Thyroid gland (tissue), 4 donors: ENCODE measurements at regions not wholly inside any gene's neighbourhood (a gene's known extent, or its start where the extent isn't known, plus 50 kb on each side); places are given as distances from the start of the nearest gene placed in this dataset.

Experiments
- CTCF ChIP-seq, 6 experiments: fragments of 200-600 bp in 3 of 6; fragments of 450-650 bp in 3 of 6; sonication (generic) in 3 of 6; IDR thresholded peaks; one replicate each; pipeline ENCODE4 v1.5.1; 2016 to 2019; ENCODE audit warnings: antibody characterized with exemption in 6 of 6, mild to moderate bottlenecking in 2 of 6, inconsistent platforms in 1 of 6, moderate library complexity in 1 of 6
- POLR2A ChIP-seq, 2 donors: fragments of 450-650 bp; IDR thresholded peaks; one replicate each; pipeline ENCODE4 v1.6.1; 2017; ENCODE audit warnings: antibody characterized with exemption in 2 of 2, mild to moderate bottlenecking in 2 of 2, moderate library complexity in 1 of 2

GRCh38 chrX:114178126-114178525, 405.8 kb upstream of the HTR2C start:
- TF ChIP-seq CTCF (IDR thresholded peaks at IDR 0.05) = no peak
- no peak for TF ChIP-seq POLR2A (IDR thresholded peaks at IDR 0.05)
